OCI-LY3 (cell line): ENCODE measurements at regions not wholly inside any gene's neighbourhood (a gene's known extent, or its start where the extent isn't known, plus 50 kb on each side); places are given as distances from the start of the nearest gene placed in this dataset.

ENCODE experiments used
- H2AFZ ChIP-seq: fragments of 200-600, 300-600 bp; shearing (Covaris generic); 2 replicates; pipeline ENCODE4 v1.6.0; 2014; ENCODE audit warnings: antibody characterized with exemption, low read depth, low read length
- H3K27ac ChIP-seq: fragments of 200-600, 300-600 bp; sonication (generic); 2 replicates; pipeline ENCODE4 v1.5.1; 2014; ENCODE audit warnings: mild to moderate bottlenecking, low read length, moderate library complexity, mixed read lengths
- H3K27me3 ChIP-seq: fragments of 200-600, 300-600 bp; sonication (generic); 2 replicates; pipeline ENCODE4 v1.6.1; 2014; ENCODE audit warnings: low read depth, low read length, mixed read lengths
- H3K36me3 ChIP-seq: fragments of 200-600, 300-600 bp; sonication (generic); replicated peaks from 2 replicates; pipeline ENCODE3; 2014; ENCODE audit warnings: low read depth, low read length, mixed read lengths
- H3K4me1 ChIP-seq: fragments of 300-600, 200-600 bp; sonication (generic); 2 replicates; pipeline ENCODE4 v1.6.1; 2014; ENCODE audit warnings: low read length, mixed read lengths
- H3K4me2 ChIP-seq: fragments of 200-600, 300-600 bp; sonication (generic); 2 replicates; pipeline ENCODE4 v1.6.1; 2014; ENCODE audit warnings: low read length, mixed read lengths
- H3K4me3 ChIP-seq: fragments of 300-600, 200-600 bp; sonication (generic); 2 replicates; pipeline ENCODE4 v1.5.1; 2014; ENCODE audit warnings: antibody characterized with exemption, mild to moderate bottlenecking, low read length, moderate library complexity
- H3K79me2 ChIP-seq: fragments of 300-600, 200-600 bp; shearing (Covaris generic); 2 replicates; pipeline ENCODE4 v1.6.1; 2014; ENCODE audit warnings: mild to moderate bottlenecking, low read length, mixed read lengths
- H3K9ac ChIP-seq: fragments of 300-600, 200-600 bp; shearing (Covaris generic); 2 replicates; pipeline ENCODE4 v1.6.0; 2014; ENCODE audit warnings: mild to moderate bottlenecking, low read length, moderate library complexity
- H3K9me3 ChIP-seq: fragments of 200-600, 300-600 bp; shearing (Covaris generic); 2 replicates; pipeline ENCODE4 v1.6.1; 2014; ENCODE audit warnings: low read length, mixed read lengths; ENCODE audit not compliant: insufficient read depth
- H4K20me1 ChIP-seq: fragments of 200-600, 300-600 bp; sonication (generic); 2 replicates; pipeline ENCODE4 v1.6.1; 2016; ENCODE audit warnings: low read length, mixed read lengths; ENCODE audit not compliant: insufficient read depth
- CTCF ChIP-seq: fragments of 200-600, 300-600 bp; sonication (generic); IDR thresholded peaks from 2 replicates; pipeline ENCODE4 v1.5.1; 2014; ENCODE audit warnings: antibody characterized with exemption, low read length, low read depth
- EZH2phosphoT487 ChIP-seq: fragments of 200-600 bp; shearing (Covaris generic); IDR thresholded peaks from 2 replicates; pipeline ENCODE4 v1.6.1; 2018; ENCODE audit warnings: antibody characterized with exemption, mixed run types, low read depth

DNA sequence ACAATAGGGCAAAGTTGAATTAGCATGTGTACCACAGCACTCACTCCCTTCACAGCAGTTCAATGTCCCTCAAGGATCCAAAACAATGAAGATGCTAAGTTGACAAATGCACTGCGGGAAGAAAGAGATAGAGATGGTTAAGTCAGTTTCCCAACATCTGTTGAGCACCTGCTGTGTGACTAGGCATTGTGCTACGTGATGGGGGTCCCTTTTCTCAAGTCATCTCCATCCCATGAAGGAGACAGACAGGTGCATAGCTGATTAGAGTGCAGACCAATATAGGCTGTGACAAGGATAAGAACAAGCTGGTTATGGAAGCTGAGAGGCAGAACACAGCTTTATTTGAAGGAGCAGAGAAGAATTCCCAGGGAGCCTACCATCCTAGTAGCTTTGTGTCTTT lies 114.2 kb downstream of the HAPSTR1 start:
- TF ChIP-seq CTCF (no peak), EZH2phosphoT487 (no peak)
- no peak overlapping the region for H3K9ac ChIP-seq
- H2AFZ ChIP-seq: no peak overlapping the region
- H3K4me3 ChIP-seq: no peak overlapping the region
- H3K9me3 ChIP-seq: no peaks in the 10 kb centered on the region
- no peaks in the 10 kb centered on the region for H3K4me1 ChIP-seq
- H4K20me1 ChIP-seq: no peaks in the 10 kb centered on the region
- no peak overlapping the region for H3K27ac ChIP-seq
- H3K79me2 ChIP-seq: no peaks in the 10 kb centered on the region
- peaks cover 25% of the 10 kb centered on the region for H3K27me3 ChIP-seq
- no peaks in the 10 kb centered on the region for H3K36me3 ChIP-seq
- H3K4me2 ChIP-seq: no peak overlapping the region

DNA sequence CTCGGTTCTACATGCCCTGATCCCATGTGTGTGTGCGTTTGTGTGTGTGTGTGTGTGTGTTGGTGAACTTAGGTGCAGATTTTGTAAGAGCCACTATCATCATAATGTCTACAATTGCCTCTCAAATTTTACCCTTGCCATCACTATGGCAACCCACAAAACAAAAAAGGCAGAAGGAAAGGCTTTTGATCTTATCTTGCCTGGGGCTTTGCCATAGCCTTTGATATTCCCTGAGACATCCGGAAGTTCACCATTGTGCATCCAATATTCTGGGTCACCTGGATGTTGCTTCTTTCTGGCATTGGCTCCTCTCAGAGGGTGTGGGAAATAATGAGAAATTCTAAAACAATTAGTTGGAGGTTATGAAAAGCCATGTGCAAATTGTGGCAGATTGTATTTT lies 114.7 kb downstream of the HAPSTR1 start:
- H4K20me1 ChIP-seq: no peaks in the 10 kb centered on the region
- H3K27ac ChIP-seq: no peak overlapping the region
- peaks cover 27% of the 10 kb centered on the region for H3K27me3 ChIP-seq
- H3K4me1 ChIP-seq: no peaks in the 10 kb centered on the region
- H3K4me2 ChIP-seq: no peak overlapping the region
- H2AFZ ChIP-seq: no peak overlapping the region
- H3K9ac ChIP-seq: no peak overlapping the region
- H3K36me3 ChIP-seq: no peaks in the 10 kb centered on the region
- TF ChIP-seq CTCF (no peak), EZH2phosphoT487 (no peak)
- no peaks in the 10 kb centered on the region for H3K79me2 ChIP-seq
- H3K9me3 ChIP-seq: no peaks in the 10 kb centered on the region
- no peak overlapping the region for H3K4me3 ChIP-seq

- no peaks in the 10 kb centered on the region; the same call in 1 of the 2 replicates for H3K4me1 ChIP-seq
- H3K9me3 ChIP-seq: no peaks in the 10 kb centered on the region
- H3K79me2 ChIP-seq: no peaks in the 10 kb centered on the region
- no peak overlapping the region for H3K4me3 ChIP-seq
- no peak overlapping the region for H3K9ac ChIP-seq
- TF ChIP-seq EZH2phosphoT487 (no peak), CTCF (no peak)
- H3K36me3 ChIP-seq: no peaks in the 10 kb centered on the region
- no peak overlapping the region for H3K4me2 ChIP-seq
- H3K27ac ChIP-seq: no peak overlapping the region
- H2AFZ ChIP-seq: no peak overlapping the region
- peaks cover 16% of the 10 kb centered on the region; the same call in 1 of the 2 replicates for H3K27me3 ChIP-seq
- no peaks in the 10 kb centered on the region for H4K20me1 ChIP-seq
Observed at GRCh38 chr16:9212621-9213020, 121.2 kb downstream of the HAPSTR1 start.

GRCh38 chr16:9219813-9220212 lies 128.4 kb downstream of the HAPSTR1 start:
- no peak overlapping the region for H3K4me2 ChIP-seq
- no peak overlapping the region for H3K27ac ChIP-seq
- no peaks in the 10 kb centered on the region for H4K20me1 ChIP-seq
- H3K4me3 ChIP-seq: no peak overlapping the region
- no peak overlapping the region for H3K9ac ChIP-seq
- peaks cover 26% of the 10 kb centered on the region for H3K27me3 ChIP-seq
- no peak for TF ChIP-seq EZH2phosphoT487
- H3K4me1 ChIP-seq: no peaks in the 10 kb centered on the region
- no peak overlapping the region for H2AFZ ChIP-seq
- H3K79me2 ChIP-seq: no peaks in the 10 kb centered on the region
- no peaks in the 10 kb centered on the region for H3K9me3 ChIP-seq
- no peaks in the 10 kb centered on the region for H3K36me3 ChIP-seq
